Loucy (cell line): ENCODE measurements at regions not wholly inside any gene's neighbourhood (a gene's known extent, or its start where the extent isn't known, plus 50 kb on each side); places are given as distances from the start of the nearest gene placed in this dataset.

Source experiments
- EZH2phosphoT487 ChIP-seq: fragments of 200-600 bp; IDR thresholded peaks from 2 replicates; pipeline ENCODE4 v1.6.1; 2018; ENCODE audit warnings: antibody characterized with exemption, mild to moderate bottlenecking, moderate library complexity, borderline replicate concordance
- TF ChIP-seq, protein P1 (sequence below): fragments of 200-600 bp; sonication (generic); conservative IDR thresholded peaks from 2 replicates; pipeline ENCODE4 v1.5.1; 2014; ENCODE audit warnings: mild to moderate bottlenecking, antibody characterized with exemption, low read length

DNA sequence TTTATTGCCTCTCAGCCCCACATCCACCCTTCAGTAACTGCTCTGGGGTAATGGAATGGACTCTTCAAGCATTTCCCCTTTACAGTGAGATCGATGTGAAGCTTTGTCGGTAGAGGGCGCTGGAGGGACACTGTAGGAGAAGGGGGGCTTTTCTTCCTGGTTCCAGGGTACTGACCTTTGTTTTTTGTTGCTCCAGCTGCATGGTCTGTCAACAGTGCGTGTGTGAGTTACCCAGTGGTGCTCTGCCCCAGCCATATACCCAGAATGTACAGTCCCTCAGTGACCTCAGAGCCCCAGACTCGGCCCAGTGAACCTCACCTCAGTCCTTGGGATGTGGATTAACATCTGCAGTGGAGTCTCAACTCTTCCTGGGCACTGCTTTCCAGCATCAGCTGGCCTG lies 180.3 kb upstream of the TSC22D2 start:
- TF ChIP-seq, protein P1, sequence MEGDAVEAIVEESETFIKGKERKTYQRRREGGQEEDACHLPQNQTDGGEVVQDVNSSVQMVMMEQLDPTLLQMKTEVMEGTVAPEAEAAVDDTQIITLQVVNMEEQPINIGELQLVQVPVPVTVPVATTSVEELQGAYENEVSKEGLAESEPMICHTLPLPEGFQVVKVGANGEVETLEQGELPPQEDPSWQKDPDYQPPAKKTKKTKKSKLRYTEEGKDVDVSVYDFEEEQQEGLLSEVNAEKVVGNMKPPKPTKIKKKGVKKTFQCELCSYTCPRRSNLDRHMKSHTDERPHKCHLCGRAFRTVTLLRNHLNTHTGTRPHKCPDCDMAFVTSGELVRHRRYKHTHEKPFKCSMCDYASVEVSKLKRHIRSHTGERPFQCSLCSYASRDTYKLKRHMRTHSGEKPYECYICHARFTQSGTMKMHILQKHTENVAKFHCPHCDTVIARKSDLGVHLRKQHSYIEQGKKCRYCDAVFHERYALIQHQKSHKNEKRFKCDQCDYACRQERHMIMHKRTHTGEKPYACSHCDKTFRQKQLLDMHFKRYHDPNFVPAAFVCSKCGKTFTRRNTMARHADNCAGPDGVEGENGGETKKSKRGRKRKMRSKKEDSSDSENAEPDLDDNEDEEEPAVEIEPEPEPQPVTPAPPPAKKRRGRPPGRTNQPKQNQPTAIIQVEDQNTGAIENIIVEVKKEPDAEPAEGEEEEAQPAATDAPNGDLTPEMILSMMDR, result peak; percentile 93
- no peak for TF ChIP-seq EZH2phosphoT487
